GM19351 (cell line): ENCODE measurements at regions not wholly inside any gene's neighbourhood (a gene's known extent, or its start where the extent isn't known, plus 50 kb on each side); places are given as distances from the start of the nearest gene placed in this dataset.
"Not testable (repeated sequence)": the region's sequence is repeated elsewhere in the genome, so short reads cannot be mapped to it uniquely, and the experiment has no call there.

Experiments used
- ATAC-seq: cut with Tn5 transposase; IDR thresholded peaks from one replicate; pipeline ENCODE4 v1.9.1; 2021; ENCODE audit warnings: mild to moderate bottlenecking, moderate library complexity; ENCODE audit not compliant: unreplicated experiment

DNA sequence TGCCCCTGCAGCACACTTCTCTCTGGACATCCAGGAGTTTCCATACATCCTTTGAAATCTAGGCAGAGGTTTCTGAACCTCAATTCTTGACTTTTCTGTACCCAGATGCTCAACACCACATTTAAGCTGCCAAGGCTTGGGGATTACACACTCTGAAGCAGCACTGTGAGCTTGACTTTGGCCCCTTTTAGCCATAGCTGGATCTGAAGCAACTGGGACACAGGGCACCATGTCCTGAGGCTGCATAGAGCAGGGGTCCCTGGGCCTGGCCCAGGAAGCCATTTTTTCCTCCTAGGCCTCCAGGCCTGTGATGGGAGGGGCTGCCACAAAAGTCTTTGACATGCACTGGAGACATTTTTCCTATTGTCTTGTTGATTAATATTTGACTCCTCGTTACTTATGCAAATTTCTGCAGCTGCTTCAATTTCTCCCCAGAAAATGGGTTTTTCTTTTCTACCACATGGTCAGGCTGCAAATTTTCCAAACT, 694.0 kb downstream of the DIPK2A start:
- ATAC-seq, result no peak

DNA sequence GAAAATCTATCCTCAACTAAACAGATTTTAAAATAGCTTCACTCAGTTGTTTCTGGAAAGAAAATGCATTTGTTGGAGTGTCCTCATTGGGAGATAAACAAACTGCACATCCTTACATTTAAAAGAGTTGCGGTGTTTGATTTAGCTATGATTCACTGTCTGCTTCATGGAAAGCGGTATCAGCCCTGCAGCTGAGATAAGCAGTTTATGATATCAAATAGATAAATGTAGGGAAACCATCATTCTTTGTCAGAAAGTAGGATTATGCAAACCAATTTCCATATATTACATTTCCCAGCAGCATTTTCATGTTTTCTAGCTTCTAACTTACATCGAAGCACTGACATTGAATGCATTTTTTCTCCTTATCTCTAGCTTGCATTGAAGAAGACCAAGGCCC, 698.9 kb downstream of the DIPK2A start:
- ATAC-seq, result no peak

DNA sequence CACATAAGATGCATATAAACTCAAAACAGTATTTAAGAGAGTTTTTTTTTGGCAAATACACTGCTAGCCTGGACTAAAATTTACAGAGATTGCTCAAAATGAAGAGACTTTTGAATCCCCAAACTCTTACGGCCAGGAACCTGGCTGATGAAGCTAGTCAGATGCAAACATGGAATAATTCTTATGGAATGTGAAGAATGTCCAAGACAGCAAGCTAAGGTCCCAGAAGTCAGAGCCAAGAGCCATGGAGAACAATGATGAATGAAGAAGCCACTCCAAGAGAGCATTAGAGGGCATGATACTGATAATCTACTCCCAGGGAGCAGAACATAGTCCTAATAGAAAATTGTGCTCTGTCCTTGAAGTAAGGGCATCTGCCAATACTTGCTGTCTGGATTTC, 705.5 kb downstream of the DIPK2A start:
- no peak for ATAC-seq

DNA sequence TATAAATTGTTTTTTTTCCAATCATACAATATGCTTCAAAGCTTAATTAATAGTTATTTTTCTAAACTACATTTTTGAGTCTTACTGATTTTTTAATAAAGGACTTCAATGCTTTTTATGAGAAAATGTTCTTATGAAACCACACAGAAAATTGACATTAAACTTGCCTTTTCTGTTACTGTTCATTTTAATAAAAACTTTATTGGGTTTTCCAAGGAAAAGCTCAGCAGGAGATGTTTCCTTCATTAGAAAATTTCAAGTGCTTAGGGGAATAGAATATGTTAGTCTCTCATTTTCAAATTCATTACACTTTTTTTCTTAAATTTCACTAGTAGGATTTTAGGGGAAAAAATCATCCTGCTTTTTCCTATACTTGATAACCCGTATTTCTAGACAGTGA, 711.4 kb downstream of the DIPK2A start:
- ATAC-seq, result no peak

DNA sequence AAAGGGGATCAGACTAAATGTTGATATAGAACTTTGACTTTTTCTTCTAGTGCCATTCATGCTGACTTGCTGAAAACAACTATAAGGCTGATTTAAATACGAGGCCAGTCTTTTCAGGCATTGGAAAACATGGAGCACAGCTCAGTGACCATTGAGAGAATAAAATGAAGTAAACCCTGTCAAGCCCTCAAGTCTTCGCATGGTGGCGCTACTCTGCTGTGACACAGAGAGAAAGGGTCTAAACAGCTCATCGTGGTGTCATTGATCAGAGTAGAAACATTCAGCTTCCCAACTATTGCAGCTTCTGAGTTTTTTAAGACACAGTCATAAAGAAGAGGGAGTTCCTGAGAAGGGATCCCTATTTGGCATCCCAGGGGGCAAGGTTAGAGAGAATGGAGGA, 716.2 kb downstream of the DIPK2A start:
- no peak for ATAC-seq

DNA sequence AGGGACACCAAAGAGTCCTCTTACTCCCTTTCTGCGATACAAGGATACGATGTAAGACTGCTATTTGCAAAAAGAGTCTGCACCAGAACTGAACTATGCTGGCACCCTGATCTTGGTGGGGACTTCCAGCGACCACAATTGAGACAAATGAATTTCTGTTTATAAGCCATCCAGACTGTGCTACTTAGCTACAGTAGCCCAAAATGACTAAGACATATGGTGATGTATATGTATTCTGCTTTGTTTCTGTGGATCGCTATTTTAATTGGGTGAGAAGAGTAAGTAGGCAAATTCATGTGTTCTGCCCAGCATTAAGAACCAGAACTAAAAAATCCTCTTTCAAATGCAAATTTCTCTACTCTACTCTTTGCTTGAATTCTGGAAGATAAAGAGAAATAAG, 720.9 kb downstream of the DIPK2A start:
- ATAC-seq, result no peak

DNA sequence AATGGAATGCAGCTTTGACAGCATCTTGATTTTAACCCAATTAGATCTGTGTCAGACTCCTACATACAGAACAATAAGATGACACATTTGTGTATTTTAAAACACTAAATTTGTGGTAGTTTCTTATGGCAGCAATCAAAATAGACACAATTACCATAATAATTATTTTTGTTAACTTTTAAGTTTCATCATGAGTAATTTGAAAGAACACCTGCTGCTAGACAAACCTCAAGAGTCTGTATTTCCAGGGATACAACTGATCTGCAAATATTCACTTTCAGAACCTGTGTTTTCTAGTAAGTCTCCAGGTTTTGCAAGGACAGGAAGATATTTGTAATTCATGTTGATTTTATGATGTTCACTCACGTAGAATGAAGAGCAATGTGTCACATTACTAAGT, 736.8 kb downstream of the DIPK2A start:
- ATAC-seq, result peak; percentile 56

DNA sequence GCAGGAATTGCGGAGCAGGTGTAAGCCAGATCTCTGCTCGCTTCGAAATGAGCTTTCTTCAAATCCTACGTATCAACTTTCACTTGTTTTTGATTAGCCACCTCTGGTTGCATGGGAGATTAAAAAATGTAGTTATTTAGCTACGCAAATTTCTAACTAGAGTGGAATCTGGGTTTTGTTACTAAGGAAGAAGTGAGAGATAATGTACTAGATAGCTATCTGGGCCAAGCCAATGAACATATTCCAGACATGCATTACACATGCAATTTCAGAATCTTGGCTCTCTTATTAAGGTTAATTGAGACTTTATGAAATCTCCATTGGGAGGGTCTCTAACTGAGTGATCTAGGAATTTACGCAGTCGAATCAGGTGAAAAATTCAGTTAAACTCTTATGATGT, 765.7 kb downstream of the DIPK2A start:
- no peak for ATAC-seq

DNA sequence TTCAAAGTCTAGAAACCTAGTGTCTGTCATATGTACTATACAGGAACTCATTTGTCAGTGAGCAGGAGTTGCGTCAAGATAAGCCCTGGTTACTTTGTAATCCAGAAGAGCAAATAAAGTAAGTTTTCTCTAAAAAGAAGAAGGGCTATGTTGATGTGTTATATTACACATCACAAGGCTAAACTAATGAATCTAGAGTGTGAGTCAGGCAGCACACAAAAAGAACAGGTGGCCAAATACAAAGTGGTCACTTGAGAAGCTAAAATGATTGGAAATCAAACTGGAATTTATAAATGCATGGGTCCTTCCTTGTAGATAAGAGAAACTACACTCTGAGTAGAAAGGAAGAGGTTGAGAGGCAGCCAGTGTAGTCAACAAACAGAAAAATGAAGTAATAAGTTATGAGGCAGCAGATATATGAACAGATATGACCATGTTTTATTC, 771.6 kb downstream of the DIPK2A start:
- no peak for ATAC-seq

DNA sequence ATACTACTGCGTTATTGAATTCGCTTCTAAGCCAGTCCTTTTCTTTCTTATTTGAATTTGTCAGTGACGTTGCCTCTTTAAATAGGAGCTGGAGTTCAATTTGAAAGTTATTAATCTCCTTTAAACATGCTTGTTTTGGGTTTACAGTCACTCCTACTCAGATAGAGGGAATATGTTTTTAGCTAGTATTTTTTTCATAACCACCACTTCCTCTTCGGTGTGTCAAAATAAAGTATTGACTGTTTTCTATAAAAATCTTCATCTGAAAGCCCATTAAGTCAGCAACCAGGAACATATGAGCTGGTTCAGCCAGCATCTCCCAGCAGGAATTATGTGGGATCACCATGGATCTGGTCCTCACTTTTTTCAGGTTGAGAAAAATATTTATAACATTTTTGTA, 772.9 kb downstream of the DIPK2A start:
- ATAC-seq, result no peak

DNA sequence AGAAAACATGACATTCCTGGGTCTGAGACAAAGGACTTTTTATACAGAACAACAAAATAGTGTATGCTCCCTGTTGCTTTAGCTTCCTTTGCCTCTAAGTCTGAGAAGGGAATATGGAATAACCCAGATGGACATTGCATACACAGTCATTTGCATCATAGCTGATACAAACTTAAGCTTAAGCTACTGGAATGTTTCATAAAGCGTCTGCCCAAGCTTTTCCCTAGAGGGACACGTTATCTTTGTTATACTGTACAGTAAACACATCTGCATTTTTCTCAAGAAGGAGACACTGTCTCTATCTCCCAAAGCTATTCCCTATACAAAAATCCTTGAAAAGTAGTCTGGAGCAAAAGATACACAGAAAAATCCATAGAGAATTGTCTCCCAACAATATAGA, 775.0 kb downstream of the DIPK2A start:
- no peak for ATAC-seq

DNA sequence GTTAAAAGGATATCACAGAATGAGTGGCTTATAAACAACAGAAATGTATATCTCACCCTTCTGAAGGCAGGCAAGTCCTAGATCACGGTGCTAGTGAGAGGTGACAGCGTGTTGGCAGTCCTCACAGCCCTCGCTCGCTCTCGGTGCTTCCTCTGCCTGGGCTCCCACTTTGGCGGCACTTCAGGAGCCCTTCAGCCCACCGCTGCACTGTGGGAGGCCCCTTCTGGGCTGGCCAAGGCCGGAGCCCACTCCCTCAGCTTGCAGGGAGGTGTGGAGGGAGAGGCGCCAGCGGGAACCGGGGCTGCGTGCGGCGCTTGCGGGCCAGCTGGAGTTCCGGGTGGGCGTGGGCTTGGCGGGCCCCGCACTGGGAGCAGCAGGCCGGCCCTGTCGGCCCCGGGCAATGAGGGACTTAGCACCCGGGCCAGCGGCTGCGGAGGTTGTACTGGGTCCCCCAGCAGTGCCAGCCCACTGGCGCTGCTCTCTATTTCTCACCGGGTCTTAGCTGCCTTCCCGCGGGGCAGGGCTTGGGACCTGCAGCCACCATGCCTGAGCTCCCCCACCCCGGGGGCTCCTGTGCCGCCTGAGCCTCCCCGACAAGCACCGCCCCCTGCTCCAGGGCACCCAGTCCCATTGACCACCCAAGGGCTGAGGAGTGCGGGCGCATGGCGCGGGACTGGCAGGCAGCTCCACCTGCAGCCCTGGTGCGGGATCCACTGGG, 778.1 kb downstream of the DIPK2A start:
- not testable (repeated sequence) for ATAC-seq

DNA sequence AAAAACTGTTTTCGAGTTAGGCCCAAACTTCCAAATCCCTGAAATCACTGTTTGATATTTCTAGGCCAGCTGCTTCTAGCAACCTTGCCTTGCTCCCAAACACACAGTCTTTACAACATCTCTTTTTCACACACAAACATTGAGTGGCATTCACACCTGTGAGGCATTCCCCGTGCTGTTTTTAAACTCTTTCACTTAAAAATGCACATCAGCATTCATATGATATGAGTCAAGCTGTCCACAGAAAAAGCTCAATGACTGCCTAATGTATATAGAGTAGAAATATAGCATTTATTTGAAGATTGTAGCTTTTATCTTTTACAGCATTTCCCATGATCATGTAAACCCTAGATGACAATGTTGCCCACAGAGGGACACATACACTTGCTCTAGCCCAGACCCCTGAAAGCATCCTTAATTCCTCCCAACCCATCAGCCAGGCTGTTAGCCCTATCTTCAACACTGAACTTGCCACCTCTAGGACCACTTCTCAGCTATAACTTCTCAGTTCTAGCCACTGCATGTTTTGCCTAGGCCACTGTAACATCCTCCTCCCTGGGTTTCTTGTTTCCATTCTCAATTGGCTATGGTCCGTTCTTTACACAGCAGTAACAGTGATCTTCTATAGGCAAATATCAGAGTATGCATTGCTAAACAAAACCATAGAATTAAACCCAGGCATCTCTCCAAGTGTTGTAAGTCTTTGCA, 782.6 kb downstream of the DIPK2A start:
- ATAC-seq, result no peak

DNA sequence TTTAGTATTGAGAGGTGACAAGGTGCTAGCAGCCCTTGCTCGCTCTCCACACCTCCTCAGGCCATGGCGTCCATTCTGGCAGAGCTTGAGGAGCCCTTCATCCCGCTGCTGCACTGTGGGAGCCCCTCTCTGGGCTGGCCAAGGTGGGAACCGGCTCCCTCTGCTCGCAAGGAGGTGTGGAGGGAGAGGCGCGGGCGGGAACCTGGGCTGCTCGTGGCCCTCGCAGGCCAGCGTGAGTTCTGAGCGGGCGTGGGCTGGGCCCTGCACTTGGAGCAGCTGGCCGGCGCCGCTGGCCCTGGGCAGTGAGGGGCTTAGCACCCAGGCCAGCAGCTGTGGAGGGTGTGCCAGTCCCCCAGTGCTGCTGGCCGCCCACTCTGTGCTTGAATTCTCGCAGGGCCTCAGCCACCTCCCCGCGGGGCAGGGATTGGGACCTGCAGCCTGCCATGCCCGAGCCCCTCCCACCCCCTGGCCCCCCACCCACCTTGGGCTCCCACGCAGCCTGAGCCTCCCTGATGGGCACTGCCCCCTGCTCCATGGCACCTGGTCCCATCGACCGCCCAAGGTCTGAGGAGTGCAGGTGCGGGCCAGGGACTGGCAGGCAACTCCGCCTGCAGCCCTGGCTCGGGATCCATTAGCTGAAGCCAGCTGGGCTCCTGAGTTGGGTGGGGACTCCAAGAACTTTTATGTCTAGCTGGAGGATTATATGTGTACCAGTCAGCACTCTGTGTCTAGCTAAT, 785.2 kb downstream of the DIPK2A start:
- no peak for ATAC-seq

DNA sequence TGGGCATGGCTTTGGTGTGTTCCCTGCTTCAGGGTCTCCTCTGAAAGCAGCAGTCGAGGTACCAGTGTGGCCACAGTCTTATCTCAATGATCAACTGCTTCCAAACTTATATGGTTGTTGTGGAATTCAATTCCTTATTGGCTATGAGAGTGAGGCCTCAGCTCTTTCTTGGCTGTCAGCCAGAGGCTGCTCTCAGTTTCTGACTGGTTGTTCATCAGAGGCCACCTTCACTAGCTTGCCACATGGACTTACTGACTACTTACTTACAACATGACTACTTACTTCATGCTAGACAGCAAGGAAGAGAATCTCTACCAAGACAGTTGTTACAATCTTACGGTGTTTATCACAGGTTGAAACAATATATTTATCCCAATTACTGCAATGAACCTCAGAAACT, 789.2 kb downstream of the DIPK2A start:
- no peak for ATAC-seq

DNA sequence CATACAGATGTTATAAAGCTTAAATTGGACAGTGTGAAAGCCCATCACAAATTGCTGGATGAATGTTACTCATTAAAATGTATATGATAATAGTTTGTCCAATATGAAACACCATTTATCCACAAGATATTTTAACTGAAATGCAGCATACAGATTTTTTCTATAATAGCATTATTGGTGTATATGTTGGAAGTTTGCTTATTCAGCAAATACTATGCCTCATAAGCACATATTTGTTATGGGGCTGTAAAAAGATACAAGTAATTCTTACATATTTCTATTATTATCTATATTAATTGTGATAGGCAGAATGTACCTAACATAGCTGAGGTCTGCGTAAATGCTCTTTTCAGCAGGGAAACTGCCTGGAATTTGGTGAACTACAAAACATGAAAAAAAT, 790.5 kb downstream of the DIPK2A start:
- no peak for ATAC-seq

DNA sequence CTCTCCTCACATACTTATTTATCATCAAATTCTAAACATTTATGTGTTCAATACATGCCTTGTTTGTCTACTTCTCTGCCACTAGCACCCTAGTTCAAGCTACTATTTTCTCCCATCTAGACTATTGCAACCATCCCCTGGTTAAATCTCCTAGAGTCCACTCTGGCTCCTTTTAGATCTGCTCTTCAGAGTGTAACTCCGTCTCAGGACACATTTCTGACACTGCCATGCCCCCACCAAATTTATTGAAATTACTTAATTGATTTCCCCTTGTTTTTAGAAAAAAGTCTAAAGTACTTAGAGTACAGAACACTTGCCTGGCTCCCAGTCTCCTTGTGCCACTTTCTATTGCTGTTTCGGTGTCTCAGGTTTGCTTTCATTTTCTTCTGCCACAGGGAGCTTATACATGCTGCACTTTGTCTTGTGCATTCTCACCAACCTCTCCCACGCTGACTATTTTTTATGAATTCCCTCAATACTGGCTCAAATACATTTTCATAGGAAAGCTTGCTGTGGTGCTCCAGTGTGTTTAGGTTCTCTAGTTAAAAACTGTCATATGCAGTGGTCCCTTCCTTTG, 792.3 kb downstream of the DIPK2A start:
- peak; percentile 94 for ATAC-seq

DNA sequence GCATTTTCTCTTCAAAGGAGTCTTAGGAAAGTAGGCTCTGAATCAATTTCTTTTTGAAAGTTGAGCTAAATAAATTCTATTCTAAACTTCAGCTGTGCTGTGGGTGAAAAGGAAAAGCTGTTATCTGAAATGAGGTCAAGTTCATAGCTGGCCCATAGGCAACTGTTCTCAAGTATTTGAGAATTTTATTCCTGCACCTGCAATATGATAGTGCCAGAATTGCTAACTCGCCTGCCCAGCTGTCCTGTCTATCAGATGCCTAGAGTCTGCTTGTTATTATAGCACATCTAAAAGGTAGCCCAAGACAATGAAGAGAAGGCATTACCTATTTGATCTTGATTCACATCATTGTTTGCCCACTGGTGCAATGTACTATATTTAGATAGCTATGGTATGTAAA, 798.7 kb downstream of the DIPK2A start:
- ATAC-seq, result peak; percentile 12

DNA sequence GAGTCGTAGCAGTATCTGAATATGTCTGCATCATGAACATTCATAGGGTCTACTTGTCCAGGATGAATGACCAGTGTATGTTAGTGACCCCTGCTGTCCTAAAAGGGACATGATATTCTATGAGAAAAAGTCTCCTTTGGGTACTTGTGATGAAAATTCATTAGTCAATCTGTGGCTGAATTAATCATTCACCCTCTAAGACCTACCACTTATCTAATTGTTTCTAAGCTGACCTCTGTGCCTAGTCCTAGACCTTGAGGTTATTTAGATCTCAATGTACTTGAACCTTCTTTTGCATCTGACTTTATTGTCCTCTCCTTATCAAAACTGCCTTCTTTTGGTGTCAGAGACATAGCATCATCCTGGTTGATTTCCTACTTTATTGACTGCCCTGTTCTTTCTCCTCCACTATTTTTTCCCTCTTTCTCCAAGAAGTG, 799.3 kb downstream of the DIPK2A start:
- ATAC-seq, result peak; percentile 74

DNA sequence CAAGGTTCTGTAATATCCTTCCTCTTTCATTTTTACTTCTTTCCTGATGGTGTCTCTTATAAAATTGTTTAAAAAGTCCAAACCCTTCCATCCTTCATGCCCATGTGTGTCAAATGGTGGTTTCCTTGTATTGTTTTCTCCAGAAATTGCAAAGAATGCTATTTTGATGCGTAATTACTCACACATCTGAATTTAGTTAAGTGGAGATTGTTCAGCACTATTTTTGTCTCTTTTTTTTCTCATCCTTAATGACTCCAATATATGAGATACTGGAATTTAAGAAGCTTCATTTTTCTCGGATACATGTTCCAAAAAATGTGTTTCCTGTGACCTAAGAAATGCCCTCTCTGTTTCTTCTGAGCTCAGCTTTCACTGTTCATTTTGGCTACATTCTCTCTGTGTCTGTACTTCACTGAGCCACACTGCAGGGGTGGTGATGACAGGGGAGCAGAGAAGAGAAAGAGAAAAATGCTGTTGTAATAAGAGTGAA, 799.8 kb downstream of the DIPK2A start:
- no peak for ATAC-seq

DNA sequence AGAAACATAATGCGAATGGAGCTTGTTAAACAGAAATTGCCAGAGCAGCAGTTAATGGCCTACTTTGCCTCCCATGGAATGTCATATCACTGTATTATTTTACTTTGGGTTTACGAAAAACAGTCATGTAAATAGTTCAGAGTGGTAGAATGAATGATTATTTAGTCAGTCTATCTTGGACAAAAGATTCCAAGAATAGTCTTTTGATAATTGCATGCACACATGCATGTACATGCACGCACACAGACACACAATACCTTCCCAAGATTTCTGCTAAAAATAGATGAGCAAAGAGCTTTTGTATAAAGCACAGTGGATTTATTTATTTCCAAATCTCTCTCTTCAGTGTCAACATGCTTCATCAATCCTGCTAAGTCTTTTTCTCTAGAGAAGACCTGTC, 800.7 kb downstream of the DIPK2A start:
- ATAC-seq, result no peak
